ENCODE measurements at regions not wholly inside any gene's neighbourhood (a gene's known extent, or its start where the extent isn't known, plus 50 kb on each side); places are given as distances from the start of the nearest gene placed in this dataset.

DNA sequence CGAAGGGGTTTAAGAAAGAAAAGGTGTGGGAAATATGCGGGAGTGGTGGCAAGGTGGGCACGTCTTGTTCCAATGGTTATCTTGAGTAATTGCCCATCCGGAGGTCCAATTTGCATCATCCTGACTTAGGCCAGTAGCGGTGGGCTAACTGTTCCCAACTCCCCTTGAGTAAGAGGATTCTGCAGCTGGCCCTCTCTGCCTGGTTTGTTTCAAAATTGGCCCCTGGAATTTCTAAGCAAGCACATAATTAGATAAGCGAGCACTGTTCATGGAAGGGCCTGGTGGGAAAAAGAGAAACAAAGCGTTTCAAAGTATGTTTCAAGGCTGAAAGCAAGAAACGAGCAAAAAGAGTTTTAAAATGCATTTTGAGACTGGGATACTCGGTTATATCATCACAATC lies 198.2 kb downstream of the CEP135 start:
- no peaks in the 10 kb centered on the region for H3K27me3 Mint-ChIP-seq (ENCODE audit: low read depth)
- H3K14ac ChIP-seq (ENCODE audit: insufficient read depth, low read length): no peak overlapping the region
- WGBS (ENCODE audit: extremely low coverage, insufficient read length, low lambda C conversion rate): no CpG with 5 or more reads among the region's 9 CpGs
- no peak overlapping the region for H2BK5ac ChIP-seq (ENCODE audit: insufficient read length, low read length)
- H3K9me3 ChIP-seq (ENCODE audit: control insufficient read depth, low read depth, low read length): no peaks in the 10 kb centered on the region
- no peak overlapping the region for H2BK20ac ChIP-seq (ENCODE audit: low read depth, low read length, poor library complexity, severe bottlenecking)
- H3K9me3 Mint-ChIP-seq: no peaks in the 10 kb centered on the region
- no peak overlapping the region for H2BK120ac ChIP-seq (ENCODE audit: low read depth, low read length, poor library complexity, severe bottlenecking)
- peaks cover 2% of the 10 kb centered on the region; the same call in 1 of the 2 replicates for H3K4me1 ChIP-seq (ENCODE audit: insufficient read depth, low read length)
- no peak for DNase-seq
- H3K27ac Mint-ChIP-seq: peak overlapping the region; percentile 4 to 35 (median 13); a peak in 1 of 7 replicates
- H3K36me3 Mint-ChIP-seq (ENCODE audit: insufficient read depth in 1 of 3, low read depth in 3 of 3): no peaks in the 10 kb centered on the region
- no peak overlapping the region for H3K4ac ChIP-seq (ENCODE audit: low read depth, low read length)
- H2AFZ ChIP-seq (ENCODE audit: low read length): no peak overlapping the region
- H3T11ph ChIP-seq (ENCODE audit: low read length): no peak overlapping the region
- H2BK15ac ChIP-seq (ENCODE audit: low read depth, low read length): no peak overlapping the region
- no peak overlapping the region for H2AK5ac ChIP-seq (ENCODE audit: insufficient read length, low read length)
- no peak overlapping the region for H3K4me3 Mint-ChIP-seq
- no peaks in the 10 kb centered on the region for H3K79me1 ChIP-seq (ENCODE audit: insufficient read depth, low read depth, low read length, poor library complexity, severe bottlenecking)
- H3K27ac ChIP-seq (ENCODE audit: insufficient read length, low read depth, low read length): no peak overlapping the region
- no peak overlapping the region for H4K8ac ChIP-seq (replicated peaks; ENCODE audit: insufficient read length, low read depth, low read length)
- no peaks in the 10 kb centered on the region for H3K79me2 ChIP-seq (ENCODE audit: insufficient read depth, low read length)
- peaks cover 16 to 25% of the 10 kb centered on the region in 2 experiments for H3K4me1 Mint-ChIP-seq
- no peaks in the 10 kb centered on the region for H3K27me3 ChIP-seq (ENCODE audit: insufficient read depth, low read length)
- H3K23me2 ChIP-seq (ENCODE audit: insufficient read length, low read depth, low read length, poor library complexity, severe bottlenecking): no peaks in the 10 kb centered on the region
- H2BK12ac ChIP-seq (ENCODE audit: insufficient read length, low read depth, low read length): no peak overlapping the region
- no peak overlapping the region for H4K91ac ChIP-seq (ENCODE audit: insufficient read length, low read depth, low read length)
- H4K20me1 ChIP-seq (ENCODE audit: control insufficient read depth, insufficient read depth, insufficient read length): no peaks in the 10 kb centered on the region
- no peak overlapping the region for H3K56ac ChIP-seq (ENCODE audit: insufficient read length, low read depth, low read length)
- no peak overlapping the region for H3K9ac ChIP-seq (ENCODE audit: extremely low read depth, insufficient read length, low read length)
- no peak overlapping the region for H3K4me2 ChIP-seq (ENCODE audit: insufficient read depth, insufficient read length, low read length)
- H3K18ac ChIP-seq (ENCODE audit: insufficient read length, low read depth, low read length): no peak overlapping the region
- H3K23ac ChIP-seq (ENCODE audit: insufficient read length, low read depth, low read length): no peak overlapping the region
- TF ChIP-seq, protein P1, sequence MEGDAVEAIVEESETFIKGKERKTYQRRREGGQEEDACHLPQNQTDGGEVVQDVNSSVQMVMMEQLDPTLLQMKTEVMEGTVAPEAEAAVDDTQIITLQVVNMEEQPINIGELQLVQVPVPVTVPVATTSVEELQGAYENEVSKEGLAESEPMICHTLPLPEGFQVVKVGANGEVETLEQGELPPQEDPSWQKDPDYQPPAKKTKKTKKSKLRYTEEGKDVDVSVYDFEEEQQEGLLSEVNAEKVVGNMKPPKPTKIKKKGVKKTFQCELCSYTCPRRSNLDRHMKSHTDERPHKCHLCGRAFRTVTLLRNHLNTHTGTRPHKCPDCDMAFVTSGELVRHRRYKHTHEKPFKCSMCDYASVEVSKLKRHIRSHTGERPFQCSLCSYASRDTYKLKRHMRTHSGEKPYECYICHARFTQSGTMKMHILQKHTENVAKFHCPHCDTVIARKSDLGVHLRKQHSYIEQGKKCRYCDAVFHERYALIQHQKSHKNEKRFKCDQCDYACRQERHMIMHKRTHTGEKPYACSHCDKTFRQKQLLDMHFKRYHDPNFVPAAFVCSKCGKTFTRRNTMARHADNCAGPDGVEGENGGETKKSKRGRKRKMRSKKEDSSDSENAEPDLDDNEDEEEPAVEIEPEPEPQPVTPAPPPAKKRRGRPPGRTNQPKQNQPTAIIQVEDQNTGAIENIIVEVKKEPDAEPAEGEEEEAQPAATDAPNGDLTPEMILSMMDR (conservative IDR thresholded peaks at IDR 0.05): no peak
- no peak overlapping the region for H4K5ac ChIP-seq (ENCODE audit: insufficient read length, low read depth, low read length)

Data from H9 (cell line).